ENCODE measurements at regions not wholly inside any gene's neighbourhood (a gene's known extent, or its start where the extent isn't known, plus 50 kb on each side); places are given as distances from the start of the nearest gene placed in this dataset.

- H3K79me2 ChIP-seq (ENCODE audit: control insufficient read depth, low read length), result no peaks in the 10 kb centered on the region
- H3K27ac ChIP-seq (ENCODE audit: low read depth, low read length), result no peak overlapping the region
- no peak overlapping the region for H3K4me3 ChIP-seq (ENCODE audit: low read length)
- no peaks in the 10 kb centered on the region for H4K20me1 ChIP-seq (ENCODE audit: control insufficient read depth, insufficient read depth, low read depth, low read length)
- H3K9me2 ChIP-seq (replicated peaks; ENCODE audit: control insufficient read depth, low read length), result no peaks in the 10 kb centered on the region
- H3F3A ChIP-seq (ENCODE audit: control insufficient read depth, insufficient read depth), result no peaks in the 10 kb centered on the region
- no peak overlapping the region for H3K4me2 ChIP-seq (ENCODE audit: low read length)
- H3K27me3 ChIP-seq (ENCODE audit: control insufficient read depth, low read length), result no peaks in the 10 kb centered on the region
- H3K36me3 ChIP-seq (ENCODE audit: control insufficient read depth, low read length), result no peaks in the 10 kb centered on the region
- H3K4me1 ChIP-seq (ENCODE audit: control insufficient read depth, low read length), result no peaks in the 10 kb centered on the region
- TF ChIP-seq CTCF (IDR thresholded peaks at IDR 0.05; ENCODE audit: low read depth, low read length, poor library complexity, severe bottlenecking) (no peak), EZH2phosphoT487 (IDR thresholded peaks at IDR 0.05; ENCODE audit: borderline replicate concordance, low read length) (no peak)
- no peaks in the 10 kb centered on the region for H3K9me3 ChIP-seq (ENCODE audit: control insufficient read depth, insufficient read depth, low read length)
Observed at GRCh38 chr9:16290169-16290568, 580.3 kb downstream of the BNC2 start.

- Histone ChIP-seq H3K9me3 (ENCODE audit: control insufficient read depth, insufficient read depth, low read length) (no peaks in the 10 kb centered on the region), H3K4me2 (ENCODE audit: low read length) (no peak overlapping the region), H3K27ac (ENCODE audit: low read depth, low read length) (no peak overlapping the region), H3F3A (ENCODE audit: control insufficient read depth, insufficient read depth) (no peaks in the 10 kb centered on the region), H3K9me2 (replicated peaks; ENCODE audit: control insufficient read depth, low read length) (no peaks in the 10 kb centered on the region), H3K4me3 (ENCODE audit: low read length) (no peak overlapping the region), H4K20me1 (ENCODE audit: control insufficient read depth, insufficient read depth, low read depth, low read length) (no peaks in the 10 kb centered on the region), H3K27me3 (ENCODE audit: control insufficient read depth, low read length) (no peaks in the 10 kb centered on the region), H3K4me1 (ENCODE audit: control insufficient read depth, low read length) (no peaks in the 10 kb centered on the region), H3K79me2 (ENCODE audit: control insufficient read depth, low read length) (no peaks in the 10 kb centered on the region), H3K36me3 (ENCODE audit: control insufficient read depth, low read length) (no peaks in the 10 kb centered on the region)
- TF ChIP-seq CTCF (IDR thresholded peaks at IDR 0.05; ENCODE audit: low read depth, low read length, poor library complexity, severe bottlenecking), result no peak
- TF ChIP-seq EZH2phosphoT487 (IDR thresholded peaks at IDR 0.05; ENCODE audit: borderline replicate concordance, low read length), result no peak
Observed at GRCh38 chr9:16291921-16292320, 578.5 kb downstream of the BNC2 start.

GRCh38 chr9:16293610-16294009, 576.9 kb downstream of the BNC2 start:
- H3K9me3 ChIP-seq (ENCODE audit: control insufficient read depth, insufficient read depth, low read length), result no peaks in the 10 kb centered on the region
- no peak for TF ChIP-seq EZH2phosphoT487 (IDR thresholded peaks at IDR 0.05; ENCODE audit: borderline replicate concordance, low read length)
- TF ChIP-seq CTCF (IDR thresholded peaks at IDR 0.05; ENCODE audit: low read depth, low read length, poor library complexity, severe bottlenecking), result no peak
- H3K9me2 ChIP-seq (replicated peaks; ENCODE audit: control insufficient read depth, low read length), result no peaks in the 10 kb centered on the region
- H3K4me3 ChIP-seq (ENCODE audit: low read length), result no peak overlapping the region
- H3K27me3 ChIP-seq (ENCODE audit: control insufficient read depth, low read length), result no peaks in the 10 kb centered on the region
- H3K4me2 ChIP-seq (ENCODE audit: low read length), result no peak overlapping the region
- H4K20me1 ChIP-seq (ENCODE audit: control insufficient read depth, insufficient read depth, low read depth, low read length), result no peaks in the 10 kb centered on the region
- no peak overlapping the region for H3K27ac ChIP-seq (ENCODE audit: low read depth, low read length)
- no peaks in the 10 kb centered on the region for H3K4me1 ChIP-seq (ENCODE audit: control insufficient read depth, low read length)
- H3F3A ChIP-seq (ENCODE audit: control insufficient read depth, insufficient read depth), result no peaks in the 10 kb centered on the region
- no peaks in the 10 kb centered on the region for H3K79me2 ChIP-seq (ENCODE audit: control insufficient read depth, low read length)
- H3K36me3 ChIP-seq (ENCODE audit: control insufficient read depth, low read length), result no peaks in the 10 kb centered on the region
